Hepatocyte (in vitro differentiated cells): ENCODE measurements at regions not wholly inside any gene's neighbourhood (a gene's known extent, or its start where the extent isn't known, plus 50 kb on each side); places are given as distances from the start of the nearest gene placed in this dataset.

ENCODE experiments used
- EZH2phosphoT487 ChIP-seq: fragments of 200-600 bp; sonication (generic); IDR thresholded peaks from one replicate; pipeline ENCODE4 v1.6.1; 2018; ENCODE audit warnings: antibody characterized with exemption, mild to moderate bottlenecking, low read depth, moderate library complexity; ENCODE audit not compliant: unreplicated experiment, severe bottlenecking
- TF ChIP-seq, protein P1 (sequence below): fragments of 200-600 bp; sonication (generic); IDR thresholded peaks from 2 replicates; pipeline ENCODE4 v1.5.1; 2016; ENCODE audit warnings: antibody characterized with exemption, mild to moderate bottlenecking; ENCODE audit not compliant: poor library complexity

DNA sequence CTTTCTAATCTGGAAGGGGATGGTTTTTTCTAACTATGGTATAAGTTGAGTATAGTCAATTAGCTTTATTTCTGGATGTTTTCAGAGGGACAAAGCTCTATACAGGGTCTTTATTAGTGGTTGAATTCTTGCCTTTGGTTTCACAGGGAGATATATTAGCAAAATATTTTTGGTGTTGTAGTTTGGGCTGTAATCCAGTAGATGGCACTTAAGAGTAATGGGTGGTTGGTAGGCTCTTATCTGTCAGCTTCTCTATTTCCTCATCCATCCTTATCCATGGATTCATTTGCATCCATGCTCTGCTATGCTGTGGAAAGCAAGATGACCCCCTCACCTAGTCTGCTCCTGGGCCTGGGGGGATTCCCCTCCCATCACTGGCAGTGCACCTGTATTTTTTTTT lies 363.6 kb upstream of the CYLC2 start:
- TF ChIP-seq, protein P1, sequence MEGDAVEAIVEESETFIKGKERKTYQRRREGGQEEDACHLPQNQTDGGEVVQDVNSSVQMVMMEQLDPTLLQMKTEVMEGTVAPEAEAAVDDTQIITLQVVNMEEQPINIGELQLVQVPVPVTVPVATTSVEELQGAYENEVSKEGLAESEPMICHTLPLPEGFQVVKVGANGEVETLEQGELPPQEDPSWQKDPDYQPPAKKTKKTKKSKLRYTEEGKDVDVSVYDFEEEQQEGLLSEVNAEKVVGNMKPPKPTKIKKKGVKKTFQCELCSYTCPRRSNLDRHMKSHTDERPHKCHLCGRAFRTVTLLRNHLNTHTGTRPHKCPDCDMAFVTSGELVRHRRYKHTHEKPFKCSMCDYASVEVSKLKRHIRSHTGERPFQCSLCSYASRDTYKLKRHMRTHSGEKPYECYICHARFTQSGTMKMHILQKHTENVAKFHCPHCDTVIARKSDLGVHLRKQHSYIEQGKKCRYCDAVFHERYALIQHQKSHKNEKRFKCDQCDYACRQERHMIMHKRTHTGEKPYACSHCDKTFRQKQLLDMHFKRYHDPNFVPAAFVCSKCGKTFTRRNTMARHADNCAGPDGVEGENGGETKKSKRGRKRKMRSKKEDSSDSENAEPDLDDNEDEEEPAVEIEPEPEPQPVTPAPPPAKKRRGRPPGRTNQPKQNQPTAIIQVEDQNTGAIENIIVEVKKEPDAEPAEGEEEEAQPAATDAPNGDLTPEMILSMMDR, result no peak
- TF ChIP-seq EZH2phosphoT487, result no peak
